Stimulated activated CD4-positive, alpha-beta T cell treated with anti-CD3 and anti-CD28 coated beads, Interleukin-1b, Interleukin-23, amount 100 ng/mL, for 24 hours (primary cell): ENCODE measurements at regions not wholly inside any gene's neighbourhood (a gene's known extent, or its start where the extent isn't known, plus 50 kb on each side); places are given as distances from the start of the nearest gene placed in this dataset.
"Not testable (repeated sequence)": the region's sequence is repeated elsewhere in the genome, so short reads cannot be mapped to it uniquely, and the experiment has no call there.

ENCODE experiments used
- DNase-seq, 4 experiments: peaks; one replicate each; pipeline ENCODE4 v3.0.0-alpha.2; 2020; ENCODE audit warnings: low read depth in 4 of 4, low spot score in 1 of 4

DNA sequence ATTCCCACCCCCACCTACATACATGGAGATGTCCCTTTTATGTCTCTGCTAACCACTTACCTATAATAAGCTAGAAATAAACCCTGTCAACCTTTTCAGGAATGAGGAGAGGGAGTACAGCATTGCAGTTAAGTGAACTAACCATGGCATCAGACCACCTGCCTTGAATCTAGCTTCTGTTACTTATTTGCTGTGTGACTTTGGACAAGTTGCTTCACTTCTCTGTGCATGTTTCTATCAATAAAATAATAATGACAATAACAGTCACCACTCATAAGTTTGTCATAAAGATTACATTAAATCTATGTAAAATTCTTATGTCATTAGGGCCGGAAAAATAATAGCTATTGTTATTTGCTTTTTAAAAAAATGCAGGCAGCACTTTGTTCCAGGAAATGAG, 881.1 kb upstream of the AUTS2 start:
- no peak for DNase-seq

DNA sequence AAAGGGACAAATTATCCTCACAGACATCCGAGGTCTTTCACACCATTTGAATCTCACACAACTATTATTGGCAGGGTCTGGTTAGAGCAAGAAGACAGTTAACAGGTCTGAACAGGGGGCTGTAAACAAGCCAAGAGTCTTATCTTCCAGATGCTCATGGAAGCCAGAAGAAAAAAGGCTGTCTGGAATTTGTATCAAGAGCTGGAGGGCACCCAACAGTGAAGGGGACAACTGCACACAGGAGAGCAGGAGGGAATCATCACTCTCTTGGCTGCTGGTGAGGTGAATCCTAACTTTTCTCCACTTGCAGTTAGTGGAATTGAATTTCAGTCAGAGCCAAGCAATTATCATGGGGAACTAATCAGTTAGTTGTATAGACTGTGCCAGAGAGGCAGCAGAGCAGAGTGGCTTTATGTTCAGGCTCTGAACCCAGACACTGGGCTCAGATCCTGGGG, 880.2 kb upstream of the AUTS2 start:
- no peak for DNase-seq

- DNase-seq = no peak
Observed at GRCh38 chr7:68720697-68721096, 877.6 kb upstream of the AUTS2 start.

GRCh38 chr7:68722044-68722443, 876.2 kb upstream of the AUTS2 start:
- DNase-seq = no peak

DNA sequence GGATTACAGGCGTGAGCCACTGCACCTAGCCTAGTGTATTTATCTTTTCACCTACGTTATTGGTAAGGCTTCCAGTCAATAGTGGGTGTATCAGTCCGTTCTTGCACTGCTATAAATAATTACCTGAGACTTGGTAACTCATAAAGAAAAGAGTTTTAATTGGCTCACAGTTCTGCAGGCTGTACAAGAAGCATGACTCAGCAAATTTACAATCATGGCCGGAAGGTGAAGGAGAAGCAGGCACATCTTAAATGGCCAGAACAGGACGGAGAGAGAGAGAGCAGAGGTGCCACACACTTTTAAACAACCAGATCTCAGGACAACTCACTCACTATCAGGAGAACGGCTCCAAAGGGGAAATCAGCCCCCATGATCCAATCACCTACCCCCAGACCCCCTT, 873.3 kb upstream of the AUTS2 start:
- DNase-seq = no peak

DNA sequence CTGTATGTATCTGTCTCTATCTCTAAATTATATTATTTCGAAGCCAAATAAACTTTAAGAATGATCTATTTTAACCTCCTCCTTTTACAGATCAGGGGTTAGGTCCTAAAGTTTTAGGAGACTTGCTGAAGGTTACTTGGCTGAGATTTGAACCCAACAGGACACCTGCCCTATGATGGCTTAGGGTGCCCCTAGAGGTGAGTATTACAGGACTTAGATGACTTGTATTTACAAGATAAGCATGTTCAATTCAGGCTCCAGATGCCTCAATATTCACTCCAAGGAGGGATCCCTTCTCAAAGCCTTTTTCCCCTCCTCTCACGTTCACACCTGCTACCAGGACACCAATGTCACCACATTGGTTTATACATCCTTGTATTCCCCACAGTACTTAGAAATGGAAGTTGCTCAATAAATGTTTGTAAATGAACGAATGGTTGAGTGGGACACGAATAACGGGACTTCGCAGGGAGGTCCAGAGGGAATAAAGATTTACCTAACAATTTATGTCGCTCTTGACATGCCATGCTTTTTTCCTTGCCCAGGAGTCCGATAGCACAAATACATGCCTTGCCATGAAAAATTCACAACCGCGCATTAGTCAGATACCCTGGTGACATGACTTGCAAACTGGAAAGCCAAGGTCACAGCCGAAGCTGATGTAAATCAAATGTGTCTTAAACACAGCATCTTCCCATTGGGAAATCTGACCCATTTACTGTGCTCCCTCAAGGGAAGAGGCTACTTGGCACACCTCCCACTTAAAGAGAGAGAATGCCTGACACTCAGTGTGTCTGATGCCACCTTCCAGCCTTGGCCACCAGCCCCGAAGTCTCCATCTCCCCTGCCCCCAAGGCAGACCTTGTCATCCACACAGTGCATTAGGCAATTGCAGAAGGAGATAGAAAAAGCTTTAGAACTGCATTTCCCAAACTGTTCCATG, 872.2 kb upstream of the AUTS2 start:
- DNase-seq = no peak

DNA sequence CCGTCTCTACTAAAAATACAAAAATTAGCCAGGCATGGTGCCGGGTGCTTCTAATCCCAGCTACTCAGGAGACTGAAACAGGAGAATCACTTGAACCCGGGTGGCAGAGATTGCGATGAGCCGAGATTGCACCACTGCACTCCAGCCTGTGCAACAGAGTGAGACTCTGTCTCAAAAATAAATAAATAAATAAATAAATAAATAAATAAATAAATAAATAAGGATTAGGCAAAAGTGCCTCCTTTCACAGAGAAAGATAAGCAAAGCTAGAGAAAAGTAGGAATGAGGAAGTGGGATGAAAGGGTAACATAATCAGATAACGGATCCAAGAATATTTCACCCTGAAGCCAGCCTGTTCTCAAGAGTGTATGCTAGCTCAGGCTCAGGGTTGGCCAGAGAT, 869.6 kb upstream of the AUTS2 start:
- not testable (repeated sequence) for DNase-seq

- no peak for DNase-seq
Observed at GRCh38 chr7:68729371-68729770, 868.9 kb upstream of the AUTS2 start.

DNA sequence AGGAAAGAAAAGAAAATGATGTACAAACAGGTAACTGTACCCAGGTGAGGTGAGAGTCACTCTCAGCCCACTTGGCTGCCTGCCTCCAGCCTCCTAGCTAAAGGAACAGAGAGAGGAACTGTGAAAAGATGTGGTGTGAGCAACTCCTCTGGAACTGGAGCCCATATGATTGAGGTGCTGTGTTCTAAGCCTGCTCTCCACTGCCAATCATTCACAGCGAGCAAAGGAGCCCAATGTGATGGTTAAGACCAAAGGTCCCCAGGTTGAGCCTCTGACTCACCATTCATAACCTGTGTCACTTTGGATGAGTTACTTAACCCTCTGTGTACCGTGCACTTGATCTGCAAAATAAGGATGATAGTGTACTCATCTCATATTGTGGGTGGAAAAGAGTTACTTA, 868.1 kb upstream of the AUTS2 start:
- DNase-seq = no peak

DNA sequence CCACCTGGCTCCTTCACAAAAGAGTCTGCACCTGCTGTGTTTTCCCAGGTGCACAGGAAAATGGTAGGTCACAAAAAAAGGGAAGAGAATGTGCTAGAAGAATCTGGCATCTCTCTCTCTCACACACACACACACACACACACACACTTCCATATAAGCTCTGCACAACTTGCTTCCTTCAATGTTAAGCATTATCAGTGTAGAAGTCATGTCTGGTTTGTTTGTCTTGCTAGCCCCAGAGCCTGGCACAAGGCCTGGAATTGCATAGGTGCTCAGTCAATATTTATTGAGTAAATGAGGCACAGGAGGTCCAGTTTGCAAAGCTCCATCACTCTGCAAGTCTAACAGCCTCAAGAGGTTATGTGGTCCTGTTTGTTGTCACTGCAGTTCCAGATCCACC, 867.3 kb upstream of the AUTS2 start:
- DNase-seq = no peak

- DNase-seq = no peak
Observed at GRCh38 chr7:68733219-68734153, 864.8 kb upstream of the AUTS2 start.

DNA sequence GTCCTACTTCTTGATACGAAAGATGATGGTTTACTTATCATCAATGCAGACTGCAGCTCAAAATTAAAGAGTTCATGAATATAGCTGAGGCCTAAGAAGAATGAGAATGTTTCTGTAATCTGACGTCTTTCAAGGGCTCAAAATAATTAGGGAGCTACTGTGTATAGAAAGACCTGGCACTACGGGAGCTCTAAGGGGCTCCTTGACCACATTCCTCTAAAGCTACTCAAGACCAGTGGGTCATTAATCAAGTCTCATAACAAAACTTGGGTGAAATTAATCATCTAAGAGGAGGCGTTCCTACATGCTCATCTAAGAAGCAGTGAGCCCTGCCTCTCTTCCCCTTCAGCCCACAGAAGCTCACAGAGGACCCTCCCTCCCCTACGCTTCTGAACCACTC, 863.8 kb upstream of the AUTS2 start:
- no peak for DNase-seq

DNA sequence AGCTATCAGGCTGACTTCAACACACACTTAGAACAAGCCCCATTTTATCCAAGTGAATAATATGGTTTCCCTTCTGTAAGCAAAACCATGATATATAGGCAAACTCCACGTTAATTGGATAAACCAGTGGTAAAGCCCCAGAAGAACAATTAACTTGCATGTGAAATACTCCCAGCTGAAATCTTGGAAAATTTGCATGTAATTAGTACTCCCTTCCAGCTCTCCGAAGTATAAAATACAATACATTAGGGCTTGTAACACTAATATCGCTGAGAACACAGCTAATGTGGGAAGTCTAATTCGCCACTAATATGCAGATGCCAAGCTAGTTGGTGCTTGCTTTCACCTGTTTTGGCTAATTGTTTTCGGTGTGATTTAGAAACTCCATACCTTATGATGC, 859.0 kb upstream of the AUTS2 start:
- DNase-seq = no peak

DNA sequence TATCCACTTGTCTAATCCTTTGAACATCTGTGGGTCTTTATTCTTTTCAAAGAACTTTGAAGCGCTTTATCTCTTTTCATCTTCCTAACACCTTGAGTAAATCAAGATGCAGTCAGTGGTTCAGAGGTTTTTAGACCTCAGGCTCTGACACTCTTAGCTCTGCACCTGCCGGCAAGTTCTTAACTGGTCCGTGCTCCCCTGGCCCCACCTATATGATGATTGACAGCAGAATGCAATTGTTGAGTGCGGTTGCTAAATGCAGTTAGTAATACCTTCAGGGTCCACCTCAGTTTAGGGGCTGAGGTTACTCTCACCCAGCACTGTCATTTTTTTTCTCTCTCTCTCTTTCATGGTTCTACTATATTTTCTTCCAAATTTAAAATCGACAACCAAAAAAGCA, 854.2 kb upstream of the AUTS2 start:
- DNase-seq = no peak

- no peak for DNase-seq
Observed at GRCh38 chr7:68748934-68749900, 849.1 kb upstream of the AUTS2 start.

DNA sequence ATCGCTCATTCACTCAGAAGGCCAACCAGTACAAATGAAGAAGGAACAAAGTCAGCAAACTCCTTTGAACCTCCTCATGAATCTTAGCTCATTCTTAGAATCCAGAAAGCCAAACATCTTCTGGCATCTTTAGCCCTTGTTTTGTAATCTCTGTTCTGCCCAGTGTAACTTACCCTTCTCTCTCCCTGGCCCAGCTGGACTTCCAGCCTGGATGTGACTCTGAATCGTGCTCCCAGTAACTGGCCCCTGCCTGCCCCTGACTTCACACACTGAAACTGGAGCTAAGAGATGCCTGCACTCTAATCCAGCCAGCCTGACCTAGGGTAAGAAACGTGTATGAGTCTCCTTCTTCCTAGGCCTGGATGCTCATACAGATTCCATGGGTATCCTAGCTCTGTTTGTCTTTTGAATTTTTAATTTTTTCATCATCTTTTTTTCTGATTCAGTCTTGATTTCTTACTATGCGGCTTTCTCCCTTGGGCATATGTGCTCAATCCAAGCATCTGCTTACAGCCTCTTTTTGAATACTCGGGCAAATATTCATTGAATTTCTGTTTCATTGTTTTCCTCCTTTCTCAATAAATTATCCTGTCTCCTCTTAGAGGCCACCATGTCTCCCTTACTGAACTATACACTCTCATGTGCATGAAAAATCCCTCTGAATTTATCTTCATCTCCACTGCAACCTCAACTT, 845.6 kb upstream of the AUTS2 start:
- DNase-seq = no peak

DNA sequence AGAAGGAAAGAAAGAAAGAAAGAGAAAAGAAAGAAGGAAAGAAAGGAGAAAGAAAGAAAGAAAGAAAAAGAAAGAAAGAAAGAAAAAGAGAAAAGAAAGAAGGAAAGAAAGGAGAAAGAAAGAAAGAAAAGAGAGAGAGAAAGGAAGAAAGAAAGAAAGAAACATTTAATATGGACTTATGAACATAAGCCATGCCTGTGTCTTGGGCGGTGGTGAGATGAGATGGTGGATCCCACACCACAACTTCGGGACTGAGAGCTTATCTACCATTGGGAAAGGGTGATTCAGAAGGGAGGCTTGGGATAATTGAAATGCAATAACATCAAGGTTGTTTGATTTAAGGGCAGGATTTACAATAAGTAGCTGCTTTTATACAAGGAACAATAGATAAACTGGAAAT, 843.9 kb upstream of the AUTS2 start:
- DNase-seq = no peak

DNA sequence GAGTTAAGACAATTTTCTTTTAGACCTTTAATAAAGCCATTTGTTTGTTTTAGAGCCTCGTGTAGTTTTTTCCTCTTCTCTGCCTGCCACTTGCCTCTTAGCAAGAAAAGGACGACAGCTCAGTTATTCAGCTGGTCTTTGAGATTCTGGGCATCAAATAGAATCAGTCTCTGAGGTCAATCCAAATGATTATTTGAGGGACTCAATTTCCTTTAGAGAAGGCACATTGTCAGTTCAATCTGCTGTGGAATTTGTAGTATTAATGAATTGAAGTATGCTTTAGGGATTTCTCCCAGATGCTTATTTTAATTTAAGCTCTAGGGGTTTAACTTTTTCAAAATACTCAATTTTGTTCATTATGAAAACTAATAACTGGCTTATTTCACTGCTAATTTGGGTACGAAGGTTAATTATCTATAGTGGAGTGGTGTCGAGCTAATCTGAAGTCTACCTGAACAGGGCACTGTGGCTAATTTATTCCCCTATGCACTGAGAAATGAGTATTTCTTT, 841.2 kb upstream of the AUTS2 start:
- DNase-seq = no peak

DNA sequence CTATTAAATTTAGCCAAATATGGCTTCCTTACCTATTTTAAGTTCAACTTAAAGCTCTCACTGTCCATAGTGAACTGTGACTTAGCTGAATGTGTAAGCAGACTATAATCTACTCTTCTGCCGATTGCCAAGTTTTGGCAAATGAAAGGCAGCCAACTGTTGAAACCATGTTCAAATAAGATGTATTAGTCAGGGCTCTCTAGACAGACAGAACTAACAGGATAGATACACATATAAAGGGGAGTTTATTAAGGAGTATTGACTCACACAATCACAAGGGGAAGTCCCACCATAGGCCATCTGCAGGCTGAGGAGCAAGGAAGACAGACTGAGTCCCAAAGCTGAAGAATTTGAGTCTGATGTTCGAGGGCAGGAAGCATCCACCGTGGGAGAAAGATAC, 837.7 kb upstream of the AUTS2 start:
- DNase-seq = no peak

DNA sequence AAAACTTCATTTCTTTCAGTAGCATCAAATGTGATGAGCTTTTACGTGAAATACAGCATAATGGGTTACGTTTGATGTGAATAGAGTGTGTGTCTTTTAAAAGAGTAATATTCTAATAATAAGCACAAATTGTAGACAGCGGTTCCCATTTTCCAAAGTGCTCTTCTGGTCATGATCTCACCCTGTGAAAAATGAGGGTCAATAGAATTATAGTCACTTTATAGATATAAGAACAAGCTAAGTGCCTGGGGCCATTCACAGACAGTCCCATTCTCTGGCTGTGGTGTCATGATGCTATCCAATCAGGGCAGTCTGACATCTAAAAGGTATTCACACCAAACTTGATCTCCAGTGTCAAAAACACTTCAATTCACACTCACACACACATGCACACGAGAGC, 830.8 kb upstream of the AUTS2 start:
- no peak for DNase-seq
